HG03457 (cell line): ENCODE measurements at regions not wholly inside any gene's neighbourhood (a gene's known extent, or its start where the extent isn't known, plus 50 kb on each side); places are given as distances from the start of the nearest gene placed in this dataset.
"Not testable (repeated sequence)": the region's sequence is repeated elsewhere in the genome, so short reads cannot be mapped to it uniquely, and the experiment has no call there.

ENCODE experiments used
- ATAC-seq: cut with Tn5 transposase; IDR thresholded peaks from one replicate; pipeline ENCODE4 v1.9.1; 2021; ENCODE audit warnings: moderate number of reproducible peaks; ENCODE audit not compliant: unreplicated experiment

- ATAC-seq: not testable (repeated sequence)
Measured at GRCh38 chr7:86045197-86045596, 598.5 kb upstream of the GRM3 start.

- no peak for ATAC-seq
Measured at GRCh38 chr7:86025807-86026206, 617.9 kb upstream of the GRM3 start.

DNA sequence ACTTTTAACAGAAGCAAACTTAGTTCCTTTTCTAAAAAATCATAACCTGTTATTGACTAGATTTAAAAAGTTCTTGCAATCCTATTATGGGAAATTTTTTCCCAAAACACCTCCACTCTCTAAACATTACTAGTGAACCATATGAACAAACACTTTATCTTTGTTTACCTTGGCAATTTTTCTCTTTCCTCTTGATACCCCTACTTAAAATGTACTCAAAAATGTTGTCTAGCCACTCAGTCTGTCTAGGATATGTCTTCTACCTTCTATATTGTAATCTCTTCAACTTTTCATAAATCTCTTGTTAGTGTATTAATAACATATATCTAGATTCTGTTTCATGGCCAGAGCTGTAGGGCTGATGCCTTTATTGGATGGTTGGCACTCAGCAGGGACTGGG, 630.0 kb upstream of the GRM3 start:
- no peak for ATAC-seq

GRCh38 chr7:86012971-86013370, 630.7 kb upstream of the GRM3 start:
- no peak for ATAC-seq

DNA sequence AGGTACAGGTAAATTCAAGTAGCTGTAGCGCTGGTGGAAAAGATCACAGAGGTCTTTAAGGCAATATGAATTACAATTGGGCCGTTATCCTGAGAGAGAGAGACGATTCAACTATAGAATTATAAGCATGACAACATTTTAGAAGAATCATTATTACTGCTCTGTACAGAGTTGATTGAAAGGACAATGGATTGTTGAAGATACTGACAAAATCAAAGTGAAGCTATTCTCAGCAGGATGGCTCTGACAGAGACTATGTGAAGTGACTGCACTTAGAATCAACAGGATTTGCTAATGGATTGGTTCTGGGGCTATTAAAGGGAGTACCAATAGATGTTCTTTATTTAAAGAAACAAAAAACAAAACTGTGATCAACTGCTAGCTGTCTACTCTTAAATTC, 634.8 kb upstream of the GRM3 start:
- no peak for ATAC-seq

DNA sequence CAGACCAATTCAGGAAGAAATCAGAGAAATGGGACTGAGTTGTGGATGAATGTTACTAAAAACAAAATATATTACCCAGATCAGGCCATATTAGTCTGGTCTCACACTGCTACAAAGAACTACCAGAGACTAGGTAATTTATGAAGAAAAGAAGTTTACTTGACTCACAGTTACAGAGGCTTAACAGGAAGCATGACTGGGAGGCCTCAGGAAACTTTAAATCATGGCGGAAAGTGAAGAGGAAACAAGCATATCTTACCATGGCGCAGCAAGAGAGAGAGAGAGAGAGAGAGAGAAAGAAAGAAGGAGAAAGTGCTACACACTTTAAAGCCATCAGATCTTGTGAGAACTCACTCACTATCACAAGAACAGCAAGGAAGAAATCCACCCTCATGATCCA, 636.8 kb upstream of the GRM3 start:
- ATAC-seq: no peak

DNA sequence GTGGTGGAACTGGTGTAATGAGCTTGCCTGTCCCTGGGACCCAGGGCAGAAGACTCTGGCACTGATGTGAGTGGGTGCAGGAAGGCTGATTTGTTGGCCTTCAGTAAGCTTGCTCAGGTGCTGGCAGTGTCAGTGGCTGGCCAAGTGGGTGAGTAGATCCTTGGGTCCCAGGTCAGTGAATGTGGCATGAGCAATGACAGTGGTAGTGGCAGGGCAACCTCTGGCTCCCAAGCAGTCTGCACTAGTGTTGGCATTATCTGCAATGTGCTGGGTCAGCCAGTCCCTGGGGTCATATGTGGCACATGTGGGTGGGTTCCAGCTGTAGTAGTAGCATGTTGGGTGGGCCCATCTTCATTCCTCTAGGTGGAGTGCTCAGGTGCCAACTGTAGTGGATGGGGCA, 640.9 kb upstream of the GRM3 start:
- ATAC-seq: no peak

DNA sequence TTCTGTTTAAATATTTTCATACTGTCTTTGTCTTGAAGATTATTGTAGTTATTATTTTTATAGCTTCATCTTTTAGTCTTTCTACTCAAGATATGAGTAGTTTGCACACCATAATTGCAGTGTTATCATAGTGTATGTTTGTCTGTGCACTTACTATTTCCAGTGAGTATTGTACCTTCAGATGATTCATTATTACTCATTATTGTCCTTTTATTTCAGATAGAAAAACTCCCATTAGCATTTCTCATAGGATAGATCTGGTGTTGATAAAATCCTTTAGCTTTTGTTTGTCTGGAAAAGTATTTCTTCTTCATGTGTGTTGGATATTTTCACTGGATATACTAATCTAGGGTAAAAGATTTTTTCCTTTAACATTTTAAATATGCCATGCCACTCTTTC, 646.2 kb upstream of the GRM3 start:
- no peak for ATAC-seq

GRCh38 chr7:85995101-85995500, 648.6 kb upstream of the GRM3 start:
- no peak for ATAC-seq

DNA sequence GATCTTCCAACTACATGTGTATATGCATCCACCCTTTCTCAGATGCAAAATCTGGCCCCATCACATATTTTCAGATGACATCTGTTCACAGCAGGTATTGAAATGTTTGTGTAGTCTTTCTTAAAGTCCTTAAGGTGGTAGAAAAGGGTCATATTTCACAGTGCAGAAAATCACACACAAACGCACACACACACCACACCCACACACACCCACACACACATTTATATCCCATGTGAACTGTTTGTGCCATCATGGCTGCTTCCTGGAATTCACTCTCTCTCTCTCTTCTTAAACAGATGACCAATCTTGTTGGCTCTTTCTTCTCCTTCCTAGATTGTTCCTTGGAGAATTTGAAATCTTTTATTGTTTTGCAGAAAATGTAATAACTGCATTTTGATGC, 663.0 kb upstream of the GRM3 start:
- ATAC-seq: no peak

GRCh38 chr7:85974176-85974575, 669.5 kb upstream of the GRM3 start:
- ATAC-seq: no peak

DNA sequence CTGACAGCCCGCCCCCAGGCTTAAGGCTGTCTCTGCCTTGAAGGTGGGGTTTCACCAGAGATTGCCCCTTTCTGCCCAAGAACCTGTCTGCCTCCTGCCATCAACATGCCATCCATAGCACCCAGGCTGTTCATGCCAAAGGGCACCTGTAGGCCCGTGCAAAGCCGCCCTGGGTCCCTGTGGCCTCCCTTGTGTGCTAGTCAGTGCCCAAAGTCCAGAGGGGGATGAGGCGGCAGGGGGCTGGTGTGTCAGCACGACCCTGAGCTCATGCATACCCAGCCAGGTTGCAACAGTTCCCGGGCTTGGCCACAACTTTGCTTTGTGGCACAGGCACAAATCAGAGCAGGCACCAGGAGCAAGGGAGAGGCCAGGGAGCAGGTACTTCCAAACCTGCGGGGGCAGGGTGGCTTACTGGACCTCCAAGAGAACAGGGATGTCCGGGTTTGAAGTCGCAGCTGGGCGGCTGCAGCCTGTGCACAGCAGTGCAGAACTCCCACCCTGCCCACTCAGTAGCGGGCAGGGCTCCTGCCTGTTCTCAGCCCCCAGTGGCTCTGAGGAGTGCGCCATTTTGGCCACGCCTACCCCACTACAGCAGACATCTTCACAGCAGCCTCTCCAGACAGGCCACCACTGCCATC, 671.1 kb upstream of the GRM3 start:
- ATAC-seq: no peak

DNA sequence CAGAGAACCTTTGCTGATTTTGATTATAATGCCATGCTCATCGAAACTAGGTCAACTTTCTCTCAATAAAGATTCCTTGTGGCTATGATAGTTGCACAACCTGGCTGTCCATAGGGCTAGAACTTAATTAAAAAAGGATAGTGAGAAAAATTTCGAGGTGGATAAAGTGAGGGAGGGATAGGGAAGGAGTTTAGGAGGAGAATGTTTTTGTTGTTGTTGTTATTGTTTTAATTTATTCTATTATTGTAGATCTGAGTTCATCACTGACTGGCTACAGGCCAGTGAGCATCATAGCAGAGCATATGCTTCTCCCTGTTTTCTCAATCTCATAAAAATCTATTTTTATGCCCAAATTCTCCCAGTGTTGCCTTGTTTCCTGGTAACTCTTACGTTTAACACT, 688.7 kb upstream of the GRM3 start:
- no peak for ATAC-seq

DNA sequence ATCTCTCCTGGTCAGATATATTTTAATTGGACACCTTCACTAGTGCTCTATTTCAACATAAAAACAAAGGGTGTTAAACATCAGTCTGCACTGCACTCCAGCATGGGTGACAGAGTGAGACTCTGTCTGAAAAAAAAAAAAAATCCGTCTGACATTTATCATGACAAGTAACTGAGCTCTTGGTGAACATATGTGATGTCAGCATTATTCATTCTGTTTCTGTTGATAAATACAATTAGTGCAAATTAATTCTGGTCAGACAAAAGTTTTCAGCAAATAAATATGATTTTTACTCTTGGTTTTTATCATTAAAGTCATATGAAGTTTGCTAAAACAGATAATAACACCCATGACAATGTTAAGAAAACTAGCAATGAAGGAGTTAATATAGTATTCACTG, 692.8 kb upstream of the GRM3 start:
- ATAC-seq: no peak

- no peak for ATAC-seq
Measured at GRCh38 chr7:85950418-85950817, 693.3 kb upstream of the GRM3 start.

DNA sequence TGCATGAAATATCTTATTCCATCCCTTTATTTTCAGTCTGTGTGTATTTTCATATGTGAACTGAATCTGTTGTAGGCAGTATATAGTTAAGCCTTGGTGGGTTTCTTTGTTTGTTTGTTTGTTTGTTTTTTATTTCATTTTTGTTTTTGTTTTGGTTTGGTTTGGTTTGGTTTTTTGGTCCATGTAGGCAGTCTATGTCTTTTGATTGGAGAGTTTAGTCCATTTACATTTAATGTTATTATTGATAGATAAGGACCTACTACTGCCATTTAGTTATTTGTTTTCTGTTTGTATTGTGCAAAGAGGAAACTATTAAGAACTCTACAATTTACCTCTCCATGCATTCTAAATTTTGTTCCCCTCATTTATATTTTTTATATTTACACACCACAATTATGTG, 695.9 kb upstream of the GRM3 start:
- no peak for ATAC-seq

DNA sequence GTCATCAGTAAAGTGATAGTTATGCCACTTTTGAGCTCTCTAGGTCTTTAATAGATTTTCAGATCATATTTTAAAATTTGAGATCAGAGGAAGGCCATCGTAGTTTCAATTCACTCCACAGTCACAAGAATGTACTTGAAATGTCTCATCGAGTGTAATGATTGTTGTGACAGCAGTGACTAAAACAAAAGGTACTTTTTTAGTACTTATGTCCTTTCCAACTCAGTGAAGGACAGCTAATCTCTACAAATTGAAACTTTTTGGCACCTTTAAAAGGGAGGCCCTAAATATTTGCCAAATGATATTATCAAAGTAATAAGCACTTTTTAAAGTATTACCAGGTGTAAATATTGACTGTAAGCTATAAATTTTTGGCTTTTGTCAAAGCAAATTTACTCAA, 702.9 kb upstream of the GRM3 start:
- ATAC-seq: no peak

DNA sequence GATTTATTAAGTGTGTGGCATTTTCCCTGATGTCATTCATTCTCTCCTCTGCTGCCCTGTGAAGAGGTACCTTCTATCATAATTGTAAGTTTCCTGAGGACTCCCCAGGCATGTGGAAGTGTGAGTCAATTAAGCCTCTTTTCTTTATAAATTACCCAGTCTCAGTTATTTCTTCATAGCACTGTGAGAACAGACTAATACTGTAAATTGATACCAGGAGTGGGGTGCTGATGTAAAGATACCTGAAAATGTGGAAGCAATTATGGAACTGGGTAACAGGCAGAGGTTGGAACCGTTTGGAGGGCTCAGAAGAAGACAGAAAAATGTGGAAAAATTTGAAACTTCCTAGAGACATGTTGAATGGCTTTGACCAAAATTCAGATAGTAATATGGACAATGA, 711.8 kb upstream of the GRM3 start:
- no peak for ATAC-seq

- no peak for ATAC-seq
Measured at GRCh38 chr7:85928500-85928899, 715.2 kb upstream of the GRM3 start.

GRCh38 chr7:85927226-85927625, 716.5 kb upstream of the GRM3 start:
- ATAC-seq: no peak

GRCh38 chr7:85924062-85924461, 719.6 kb upstream of the GRM3 start:
- ATAC-seq: no peak

DNA sequence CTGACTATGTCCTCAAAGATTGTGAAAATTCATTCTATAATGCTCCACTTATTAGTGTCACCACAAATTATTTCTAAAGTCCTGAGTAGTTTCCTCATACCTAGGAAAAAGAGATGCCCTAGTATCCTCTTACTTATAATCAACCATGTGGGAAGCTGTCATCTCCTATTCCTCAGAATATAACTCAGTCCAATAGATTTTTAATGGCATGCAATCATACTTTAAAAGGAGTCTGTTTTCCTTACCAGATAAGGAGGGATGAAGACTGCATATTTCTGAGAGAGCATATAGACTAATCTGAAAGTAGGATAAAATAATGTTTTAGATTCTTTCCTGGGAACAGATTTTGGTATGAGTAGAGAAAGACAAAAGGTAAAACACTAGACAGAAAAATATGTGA, 727.7 kb upstream of the GRM3 start:
- no peak for ATAC-seq

- ATAC-seq: no peak
Measured at GRCh38 chr7:85914437-85914836, 727.6 kb upstream of the SEMA3D start.

DNA sequence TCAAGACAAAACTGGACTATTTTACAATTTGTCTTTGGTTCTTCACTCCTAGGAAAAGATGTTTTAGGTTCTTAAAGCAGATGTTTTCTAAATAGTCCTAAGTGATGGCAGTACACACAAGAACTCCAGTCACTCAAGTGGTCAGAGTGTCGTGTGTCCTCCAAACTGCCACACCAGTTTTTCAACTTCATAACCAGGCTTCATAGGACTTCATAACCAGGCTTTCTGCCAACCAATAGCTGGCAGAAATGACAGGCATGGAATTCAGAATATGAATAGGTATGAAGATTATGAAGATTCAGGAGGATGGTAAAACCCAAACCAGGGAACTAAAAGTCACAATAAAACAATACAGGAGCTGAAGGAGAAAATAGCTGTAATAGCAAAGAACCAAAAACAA, 721.2 kb upstream of the SEMA3D start:
- no peak for ATAC-seq
